ENCODE measurements at regions not wholly inside any gene's neighbourhood (a gene's known extent, or its start where the extent isn't known, plus 50 kb on each side); places are given as distances from the start of the nearest gene placed in this dataset.

DNA sequence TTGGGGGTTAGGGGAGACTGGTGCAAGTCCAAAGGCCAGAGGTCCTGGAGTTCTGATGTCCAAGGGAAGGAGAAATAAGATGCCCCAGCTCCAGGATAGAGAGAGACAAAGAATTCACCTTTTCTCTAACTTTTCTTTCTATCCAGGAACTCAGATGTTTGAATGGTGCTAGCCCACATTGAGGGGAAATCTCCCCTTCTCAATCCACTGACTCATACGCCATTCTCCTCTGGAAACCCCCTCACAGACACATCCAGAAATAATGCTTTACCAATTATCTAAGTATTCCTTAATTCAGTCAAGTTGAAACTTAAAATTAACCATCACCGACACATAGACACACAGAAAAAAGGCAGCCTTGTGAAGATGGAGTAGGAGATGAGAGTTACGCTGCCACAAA lies 1085.2 kb downstream of the NSUN3 start:
- Mint-ChIP-seq H3K4me1 (no peaks in the 10 kb centered on the region), H3K27ac (no peak overlapping the region), H3K36me3 (no peaks in the 10 kb centered on the region), H3K27me3 (ENCODE audit: low read depth in 3 of 3) (peaks cover 0 to 2% (median 0%) of the 10 kb centered on the region in 3 donors), H3K4me3 (no peak overlapping the region), H3K9me3 (peaks cover 0 to 2% (median 0%) of the 10 kb centered on the region in 7 donors)
- TF ChIP-seq, protein P1, sequence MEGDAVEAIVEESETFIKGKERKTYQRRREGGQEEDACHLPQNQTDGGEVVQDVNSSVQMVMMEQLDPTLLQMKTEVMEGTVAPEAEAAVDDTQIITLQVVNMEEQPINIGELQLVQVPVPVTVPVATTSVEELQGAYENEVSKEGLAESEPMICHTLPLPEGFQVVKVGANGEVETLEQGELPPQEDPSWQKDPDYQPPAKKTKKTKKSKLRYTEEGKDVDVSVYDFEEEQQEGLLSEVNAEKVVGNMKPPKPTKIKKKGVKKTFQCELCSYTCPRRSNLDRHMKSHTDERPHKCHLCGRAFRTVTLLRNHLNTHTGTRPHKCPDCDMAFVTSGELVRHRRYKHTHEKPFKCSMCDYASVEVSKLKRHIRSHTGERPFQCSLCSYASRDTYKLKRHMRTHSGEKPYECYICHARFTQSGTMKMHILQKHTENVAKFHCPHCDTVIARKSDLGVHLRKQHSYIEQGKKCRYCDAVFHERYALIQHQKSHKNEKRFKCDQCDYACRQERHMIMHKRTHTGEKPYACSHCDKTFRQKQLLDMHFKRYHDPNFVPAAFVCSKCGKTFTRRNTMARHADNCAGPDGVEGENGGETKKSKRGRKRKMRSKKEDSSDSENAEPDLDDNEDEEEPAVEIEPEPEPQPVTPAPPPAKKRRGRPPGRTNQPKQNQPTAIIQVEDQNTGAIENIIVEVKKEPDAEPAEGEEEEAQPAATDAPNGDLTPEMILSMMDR (IDR thresholded peaks at IDR 0.05) = no peak
- H3K27me3 ChIP-seq (ENCODE audit: control insufficient read depth in 2 of 2, insufficient read depth in 2 of 2, low read length in 2 of 2) = no peaks in the 10 kb centered on the region
- H2AFZ ChIP-seq (ENCODE audit: insufficient read depth, low read depth, low read length, poor library complexity, severe bottlenecking) = no peak overlapping the region
- no peaks in the 10 kb centered on the region for H3K9me3 ChIP-seq (replicated peaks in 1 of 2; ENCODE audit: control insufficient read depth in 1 of 2, insufficient read depth in 1 of 2, low read length in 2 of 2)
- no peaks in the 10 kb centered on the region for H3K4me1 ChIP-seq (ENCODE audit: control insufficient read depth in 1 of 2, insufficient read depth in 2 of 2, low read length in 2 of 2)
- no peak overlapping the region for H3K27ac ChIP-seq (ENCODE audit: low read depth in 1 of 2, low read length in 2 of 2)
- H3K9ac ChIP-seq (ENCODE audit: insufficient read depth, low read length, poor library complexity, severe bottlenecking) = no peak overlapping the region
- no peaks in the 10 kb centered on the region for H3K79me2 ChIP-seq (ENCODE audit: insufficient read depth, low read length)
- DNase-seq = no peak
- no peaks in the 10 kb centered on the region for H3K36me3 ChIP-seq (replicated peaks in 1 of 2; ENCODE audit: control insufficient read depth in 1 of 2, insufficient read depth in 2 of 2, low read length in 2 of 2)
- H3K4me3 ChIP-seq (replicated peaks in 1 of 3; ENCODE audit: low read depth in 2 of 3, low read length in 3 of 3) = no peak overlapping the region
- no peaks in the 10 kb centered on the region for H4K20me1 ChIP-seq (ENCODE audit: insufficient read depth, low read length)
- H3K4me2 ChIP-seq (replicated peaks; ENCODE audit: extremely low read depth, low read length, poor library complexity, severe bottlenecking) = no peak overlapping the region
- intact Hi-C loops (cut with micrococcal nuclease) = no loop called here
- WGBS (ENCODE audit: insufficient coverage) = no CpG with 5 or more reads among the region's 3 CpGs

DNA sequence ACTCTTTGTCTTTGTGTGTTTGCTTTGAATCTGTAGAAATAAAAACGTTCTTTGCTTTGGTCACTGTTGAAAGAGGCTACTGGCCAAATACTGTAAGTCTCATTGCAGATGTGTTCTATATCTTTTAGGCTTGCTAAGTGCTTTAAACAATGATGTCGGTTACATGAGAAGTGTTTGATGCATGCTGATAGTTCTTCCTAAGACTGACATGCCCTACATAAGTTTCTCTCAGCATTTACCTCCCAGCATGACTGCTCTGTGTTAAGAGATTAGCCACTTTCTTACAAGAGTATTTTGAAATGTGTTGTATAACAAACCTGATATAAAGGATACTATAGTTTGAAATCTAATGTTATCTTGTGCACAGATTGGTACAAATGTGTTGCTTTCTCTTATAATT lies 1088.7 kb downstream of the NSUN3 start:
- Histone ChIP-seq H4K20me1 (ENCODE audit: insufficient read depth, low read length) (no peaks in the 10 kb centered on the region), H3K4me2 (replicated peaks; ENCODE audit: extremely low read depth, low read length, poor library complexity, severe bottlenecking) (no peak overlapping the region), H3K36me3 (replicated peaks in 1 of 2; ENCODE audit: control insufficient read depth in 1 of 2, insufficient read depth in 2 of 2, low read length in 2 of 2) (no peaks in the 10 kb centered on the region), H3K4me3 (replicated peaks in 1 of 3; ENCODE audit: low read depth in 2 of 3, low read length in 3 of 3) (no peak overlapping the region), H3K27me3 (ENCODE audit: control insufficient read depth in 2 of 2, insufficient read depth in 2 of 2, low read length in 2 of 2) (no peaks in the 10 kb centered on the region), H3K27ac (ENCODE audit: low read depth in 1 of 2, low read length in 2 of 2) (no peak overlapping the region), H2AFZ (ENCODE audit: insufficient read depth, low read depth, low read length, poor library complexity, severe bottlenecking) (no peak overlapping the region), H3K9ac (ENCODE audit: insufficient read depth, low read length, poor library complexity, severe bottlenecking) (no peak overlapping the region), H3K4me1 (ENCODE audit: control insufficient read depth in 1 of 2, insufficient read depth in 2 of 2, low read length in 2 of 2) (no peaks in the 10 kb centered on the region), H3K79me2 (ENCODE audit: insufficient read depth, low read length) (no peaks in the 10 kb centered on the region), H3K9me3 (replicated peaks in 1 of 2; ENCODE audit: control insufficient read depth in 1 of 2, insufficient read depth in 1 of 2, low read length in 2 of 2) (peaks cover 7% of the 10 kb centered on the region in 2 donors)
- no peak overlapping the region for H3K27ac Mint-ChIP-seq
- H3K36me3 Mint-ChIP-seq = no peaks in the 10 kb centered on the region
- H3K27me3 Mint-ChIP-seq (ENCODE audit: low read depth in 3 of 3) = no peaks in the 10 kb centered on the region
- intact Hi-C loops (cut with micrococcal nuclease) = no loop called here
- no peak overlapping the region for H3K4me3 Mint-ChIP-seq
- WGBS (ENCODE audit: insufficient coverage) = no CpG with 5 or more reads among the region's 2 CpGs
- peaks cover 0 to 9% (median 2%) of the 10 kb centered on the region in 7 donors for H3K9me3 Mint-ChIP-seq
- TF ChIP-seq, protein P1 (IDR thresholded peaks at IDR 0.05) = no peak
- H3K4me1 Mint-ChIP-seq = no peaks in the 10 kb centered on the region
- DNase-seq = no peak

All from CD14-positive monocyte (primary cell).